ENCODE measurements at regions not wholly inside any gene's neighbourhood (a gene's known extent, or its start where the extent isn't known, plus 50 kb on each side); places are given as distances from the start of the nearest gene placed in this dataset.
A peak's percentile ranks its signal among the peaks of the same experiment; 100 is the strongest.
"Not testable (repeated sequence)": the region's sequence is repeated elsewhere in the genome, so short reads cannot be mapped to it uniquely, and the experiment has no call there.

DNA sequence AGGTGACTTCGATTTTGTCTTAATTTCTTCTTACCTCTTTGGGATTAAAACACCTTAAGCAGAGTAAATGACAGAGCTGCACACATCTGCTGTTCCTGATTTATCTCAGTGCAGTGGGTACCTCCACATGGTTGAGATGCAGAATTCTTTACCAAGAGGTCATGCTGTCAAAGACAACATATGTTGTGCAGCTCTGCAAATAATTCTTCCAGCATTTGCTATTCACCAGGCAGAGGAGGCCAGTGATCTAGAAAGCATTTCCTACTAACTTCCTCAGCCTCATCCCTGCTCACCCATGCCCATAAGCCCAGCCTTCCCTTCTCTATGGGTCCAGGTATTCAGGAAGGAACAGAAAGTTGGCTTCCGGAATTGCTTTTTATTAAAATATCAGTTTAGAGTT lies 109.3 kb downstream of the THBS2 start:
- no peak for DNase-seq (ENCODE audit: low spot score)

DNA sequence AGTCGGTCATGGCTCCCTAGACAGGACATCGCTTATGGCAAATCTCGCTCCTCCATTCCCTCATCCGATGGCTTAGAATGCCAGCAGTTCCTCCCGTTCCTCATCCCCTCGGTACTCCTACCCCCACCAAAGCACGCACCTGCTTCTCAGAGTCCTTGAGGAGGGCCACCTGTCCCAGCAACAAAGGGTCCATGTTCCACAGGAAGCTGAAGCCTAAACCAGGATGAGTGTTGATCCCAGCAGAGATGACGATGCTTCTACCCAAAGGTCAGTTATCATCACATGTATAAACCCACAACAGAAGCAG lies 111.2 kb downstream of the THBS2 start:
- DNase-seq (ENCODE audit: low spot score): no peak

DNA sequence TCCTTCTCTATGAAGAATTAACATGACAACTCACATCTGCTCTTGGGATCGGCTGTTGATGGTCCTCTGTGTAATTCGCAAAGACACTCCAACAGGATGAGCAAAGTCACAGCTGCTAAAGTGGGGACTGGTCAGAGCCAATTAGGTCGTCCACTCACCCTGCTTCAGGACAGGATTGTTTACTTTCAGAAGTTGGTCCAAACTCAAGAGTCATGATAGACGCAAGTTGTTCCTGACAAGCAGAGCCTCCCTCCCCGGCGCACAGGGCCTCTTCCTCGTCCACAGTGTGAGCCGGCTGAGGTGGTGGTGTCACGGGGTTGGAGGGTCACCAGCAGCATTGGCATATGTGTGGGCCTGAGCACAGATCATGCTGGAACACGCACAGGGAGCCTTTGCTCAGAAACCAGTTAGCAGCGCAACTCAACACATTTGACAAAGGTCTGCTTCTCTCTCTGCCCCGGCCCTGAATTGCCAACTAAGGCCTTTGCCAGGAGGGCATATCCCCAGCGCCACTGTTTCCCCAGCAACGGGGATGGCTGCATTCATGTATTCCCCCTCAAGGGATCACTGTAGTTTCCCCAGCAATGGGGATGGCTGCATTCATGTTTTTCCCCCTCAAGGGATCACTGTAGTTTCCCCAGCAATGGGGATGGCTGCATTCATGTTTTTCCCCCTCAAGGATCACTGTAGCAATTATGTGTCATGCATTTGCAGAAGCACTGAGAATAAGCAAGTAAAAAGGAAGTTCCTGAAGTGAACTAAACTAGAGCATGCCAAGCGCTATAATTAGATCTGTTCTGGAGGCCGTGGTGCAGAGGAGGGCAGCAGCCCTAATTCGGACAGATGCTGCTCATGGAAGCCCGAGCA lies 111.7 kb downstream of the THBS2 start:
- peak; percentile 21 for DNase-seq (ENCODE audit: low spot score)

DNA sequence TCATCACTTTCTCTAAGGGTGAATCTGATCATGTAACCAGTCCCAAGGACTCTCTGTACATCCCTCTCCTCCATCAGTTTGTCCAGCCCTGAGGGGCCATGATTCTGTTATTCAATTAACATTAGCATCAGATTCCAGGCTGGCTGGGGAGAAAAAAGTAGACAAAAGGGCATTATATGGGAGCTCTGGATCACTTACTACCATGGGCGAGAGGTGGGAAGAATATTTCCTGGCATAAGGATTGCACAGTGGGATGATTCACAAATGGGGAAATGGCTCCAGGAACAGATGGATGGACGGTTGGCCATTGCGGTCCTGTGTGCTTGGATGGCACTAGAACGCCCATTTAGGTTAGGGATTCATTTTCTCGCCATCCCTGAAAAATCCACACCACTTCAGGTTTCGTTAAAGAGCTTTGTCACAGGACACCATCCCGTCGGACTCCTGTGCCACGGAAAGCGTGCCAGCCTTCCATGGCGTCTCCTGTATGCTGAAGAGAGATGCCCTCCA lies 112.6 kb downstream of the THBS2 start:
- DNase-seq (ENCODE audit: low spot score): no peak

DNA sequence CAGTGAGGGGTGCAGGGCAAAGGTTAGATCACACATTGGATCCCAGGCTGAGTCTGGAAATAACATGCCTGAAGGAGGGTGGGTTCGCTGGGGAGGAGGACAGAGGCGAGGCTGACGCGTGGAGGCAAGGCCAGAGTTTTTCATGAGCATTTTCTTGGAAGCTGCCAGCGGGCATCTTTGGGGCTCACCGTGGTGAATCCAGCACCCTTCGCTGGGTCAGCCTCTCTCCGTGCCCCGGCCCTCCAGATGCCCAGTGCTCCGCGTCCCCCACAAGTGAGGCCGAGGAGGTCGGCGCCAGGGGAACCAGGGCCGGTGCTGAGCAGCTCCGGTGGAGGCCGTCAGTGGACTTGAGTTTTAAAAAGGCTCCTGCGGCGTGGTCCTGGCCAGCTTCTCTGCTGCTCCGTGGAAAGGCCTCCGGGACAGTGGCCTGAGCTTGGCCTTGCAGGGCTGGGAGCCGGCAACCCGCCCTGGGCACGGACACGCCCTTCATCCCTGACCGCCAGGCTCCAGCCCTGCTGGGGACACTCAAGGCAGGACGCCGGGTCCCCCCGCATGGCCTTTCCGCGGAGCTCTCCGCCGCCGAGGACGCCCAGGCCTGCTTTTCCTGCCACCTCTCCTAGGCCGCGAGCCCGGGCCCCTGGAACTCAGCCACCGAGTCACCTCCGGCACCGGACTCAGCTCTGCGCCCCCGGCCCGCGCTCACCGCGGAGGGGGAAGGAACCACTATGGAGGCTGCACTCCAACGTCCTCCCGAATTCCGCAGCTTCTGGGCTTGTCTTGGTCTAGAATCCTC lies 114.3 kb downstream of the THBS2 start:
- DNase-seq (ENCODE audit: low spot score): no peak

DNA sequence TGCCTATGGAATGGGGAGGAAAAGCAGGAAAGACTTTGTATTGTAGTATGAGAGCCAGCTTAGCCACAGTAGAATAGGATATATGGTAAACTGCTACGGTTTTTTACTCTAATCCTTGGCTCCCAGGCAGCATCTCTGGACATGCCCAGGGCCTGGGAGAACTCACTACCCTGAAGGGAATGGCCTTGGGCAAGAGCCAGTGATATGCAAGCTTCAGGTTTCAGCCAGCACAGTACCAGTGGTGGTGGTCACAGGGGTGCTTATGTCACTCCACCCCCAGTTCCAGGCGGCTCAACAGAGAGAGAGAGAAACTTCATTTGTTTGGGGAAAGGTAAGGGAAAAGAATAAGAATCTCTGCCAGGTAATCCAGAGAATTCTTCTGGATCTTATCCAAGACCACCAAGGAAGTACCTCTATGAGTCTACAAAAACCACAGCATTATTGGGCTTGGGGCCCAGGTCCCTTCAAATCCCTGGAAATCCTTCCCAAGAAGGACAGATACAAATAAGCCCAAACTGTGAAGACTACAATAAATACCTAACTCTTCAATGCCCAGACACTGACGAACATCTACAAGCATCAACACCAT lies 121.2 kb downstream of the THBS2 start:
- DNase-seq (ENCODE audit: low spot score): no peak

DNA sequence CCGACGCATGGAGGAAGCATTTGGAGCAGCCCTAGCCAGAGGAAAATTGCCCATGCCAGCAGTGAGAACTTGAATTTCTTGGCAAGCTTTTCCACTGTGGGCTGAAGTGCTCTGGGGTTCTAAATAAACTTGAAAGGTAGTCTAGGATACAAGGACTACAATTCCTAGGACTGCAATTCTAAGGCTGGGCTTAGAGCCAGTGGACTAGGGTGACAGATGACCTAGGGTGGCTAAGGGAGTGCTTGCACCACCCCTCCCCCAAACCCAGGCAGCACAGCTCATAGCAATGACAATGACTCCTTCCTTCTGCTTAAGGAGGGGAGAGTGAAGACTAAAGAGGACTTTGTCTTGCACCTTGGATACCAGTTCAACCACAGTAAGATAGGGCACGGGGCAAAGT lies 122.3 kb downstream of the THBS2 start:
- DNase-seq (ENCODE audit: low spot score): peak; percentile 34

DNA sequence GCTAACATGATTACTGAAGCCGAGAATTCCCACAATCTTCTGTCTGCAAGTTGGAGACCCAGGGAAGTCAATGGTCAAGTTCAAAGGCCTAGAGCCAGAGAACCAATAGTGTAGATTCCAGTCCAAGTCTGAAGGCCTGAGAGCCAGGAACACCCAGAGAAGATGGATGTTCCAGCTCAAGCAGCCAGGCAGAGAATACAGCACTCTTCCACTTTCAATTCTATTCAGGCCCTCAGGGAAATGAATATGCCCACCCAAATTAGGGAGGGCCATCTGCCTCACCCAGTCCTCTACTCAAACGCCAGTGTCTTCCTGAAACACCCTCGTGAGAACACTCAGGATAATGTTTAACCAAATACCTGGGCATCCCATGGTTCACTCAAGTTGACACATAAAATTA lies 123.5 kb downstream of the THBS2 start:
- no peak for DNase-seq (ENCODE audit: low spot score)

DNA sequence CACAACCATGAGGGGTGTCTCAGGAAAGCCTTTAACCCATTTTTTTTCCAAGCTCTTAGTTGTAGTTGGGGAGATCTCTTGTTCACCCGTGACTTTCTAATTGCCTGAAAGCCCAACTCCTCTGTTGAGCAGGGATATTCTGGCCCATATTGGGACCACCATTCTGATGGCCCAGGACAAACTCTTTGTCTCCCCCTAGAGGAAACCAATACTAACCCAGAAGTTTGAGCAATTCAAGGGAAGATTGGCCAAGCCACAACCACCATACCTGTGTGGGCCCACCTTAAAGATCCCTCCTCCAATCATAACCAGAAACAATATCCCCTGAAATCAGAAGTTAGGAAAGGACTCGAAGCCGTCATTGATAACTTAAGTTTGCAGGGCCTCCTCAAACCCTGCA lies 132.6 kb downstream of the THBS2 start:
- DNase-seq (ENCODE audit: low spot score): no peak

DNA sequence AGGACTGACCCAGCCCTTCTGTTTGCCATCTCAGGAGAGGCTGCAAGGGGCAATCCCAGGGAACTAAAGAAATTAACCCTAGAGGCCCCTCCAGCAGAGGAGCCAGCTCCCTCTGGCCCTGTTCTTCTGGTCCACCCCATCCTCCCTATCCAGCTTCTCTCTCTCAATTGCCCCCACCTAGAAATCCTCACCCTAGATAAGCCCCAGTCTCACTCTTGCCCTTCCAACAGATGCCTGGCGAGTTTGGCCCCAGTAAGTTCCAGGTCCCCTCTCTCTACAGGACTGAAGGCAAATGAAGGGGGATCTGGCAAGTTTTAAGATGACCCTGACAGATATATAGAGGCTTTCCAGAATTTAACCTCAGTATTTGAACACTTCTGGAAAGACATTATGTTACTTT lies 134.0 kb downstream of the THBS2 start:
- DNase-seq (ENCODE audit: low spot score): no peak

DNA sequence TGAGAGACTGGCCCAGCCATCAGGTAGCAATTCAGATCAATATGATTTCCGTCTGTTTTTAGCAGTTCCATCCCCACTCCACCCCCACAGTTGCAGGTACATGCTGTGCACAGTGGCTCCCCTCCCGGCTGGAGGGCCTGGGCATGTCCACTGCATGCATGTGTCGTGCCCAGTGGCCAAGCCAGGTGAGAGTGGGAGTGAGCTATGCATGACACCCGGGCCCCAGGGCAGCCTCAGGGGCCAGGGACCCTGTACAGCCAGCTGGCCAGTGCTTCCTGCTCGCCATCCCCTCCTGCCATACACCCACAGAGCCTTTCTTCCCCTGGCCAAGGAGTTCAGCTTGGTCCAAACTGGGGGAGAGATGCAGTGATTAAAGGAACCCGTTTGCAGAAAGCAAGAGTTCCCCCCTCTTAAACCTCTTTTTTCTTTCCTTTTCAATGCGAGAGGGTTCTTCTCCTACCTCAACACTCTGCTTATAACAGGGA lies 135.3 kb downstream of the THBS2 start:
- no peak for DNase-seq (ENCODE audit: low spot score)

DNA sequence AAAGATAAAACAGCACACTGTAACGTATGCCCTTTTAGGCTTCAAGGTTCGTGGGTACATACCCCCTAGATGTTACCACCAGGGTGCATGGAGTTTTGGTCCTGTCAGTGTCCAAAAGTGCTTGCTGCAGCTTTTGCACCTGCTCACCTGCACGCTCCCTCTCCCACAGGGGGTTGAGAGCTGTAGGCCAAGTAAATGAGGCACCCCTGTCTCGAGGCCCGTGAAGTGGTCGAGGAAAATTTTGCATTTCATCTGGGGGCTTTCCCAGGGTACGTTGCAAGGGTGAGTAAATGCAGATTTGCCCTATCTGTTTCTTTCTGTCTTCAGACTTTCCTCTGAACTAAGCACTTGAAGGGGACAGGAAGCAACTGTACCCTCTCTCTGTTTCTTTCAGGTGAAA lies 136.0 kb downstream of the THBS2 start:
- no peak for DNase-seq (ENCODE audit: low spot score)

DNA sequence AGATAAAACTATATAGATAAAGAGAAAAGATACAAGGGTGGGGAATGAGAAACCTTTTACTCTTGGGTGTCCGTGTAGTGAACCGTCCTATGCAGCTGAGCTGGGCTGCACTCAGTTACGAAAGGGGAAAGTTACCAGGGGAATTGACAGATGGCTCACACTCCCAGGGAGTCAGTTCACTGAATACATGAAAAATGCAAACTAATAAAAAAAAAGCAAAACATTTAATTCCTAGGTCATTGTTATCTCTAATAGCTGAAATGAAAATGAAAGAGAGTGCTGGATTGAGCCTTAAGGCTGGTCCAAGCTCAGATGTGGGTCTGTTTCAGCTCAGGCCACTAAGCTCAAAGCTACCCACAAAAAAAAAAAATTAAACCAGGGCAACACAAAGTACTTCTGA lies 138.0 kb downstream of the THBS2 start:
- no peak for DNase-seq (ENCODE audit: low spot score)

DNA sequence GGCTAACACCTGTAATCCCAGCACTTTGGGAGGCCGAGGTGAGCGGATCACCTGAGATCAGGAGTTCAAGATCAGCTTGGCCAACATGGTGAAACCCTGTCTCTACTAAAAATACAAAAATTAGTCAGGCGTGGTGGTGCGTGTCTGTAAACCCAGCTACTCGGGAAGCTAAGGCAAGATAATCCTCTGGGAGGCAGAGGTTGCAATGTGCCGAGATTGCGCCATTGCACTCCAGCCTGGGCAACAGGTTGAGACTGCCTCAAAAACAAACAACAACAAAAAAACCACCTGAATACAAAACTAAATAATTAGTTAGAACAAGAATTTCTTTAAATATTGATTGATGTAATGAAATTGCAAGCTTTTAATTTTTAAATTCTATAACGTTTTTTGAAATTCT lies 139.0 kb downstream of the THBS2 start:
- DNase-seq (ENCODE audit: low spot score): not testable (repeated sequence)

DNA sequence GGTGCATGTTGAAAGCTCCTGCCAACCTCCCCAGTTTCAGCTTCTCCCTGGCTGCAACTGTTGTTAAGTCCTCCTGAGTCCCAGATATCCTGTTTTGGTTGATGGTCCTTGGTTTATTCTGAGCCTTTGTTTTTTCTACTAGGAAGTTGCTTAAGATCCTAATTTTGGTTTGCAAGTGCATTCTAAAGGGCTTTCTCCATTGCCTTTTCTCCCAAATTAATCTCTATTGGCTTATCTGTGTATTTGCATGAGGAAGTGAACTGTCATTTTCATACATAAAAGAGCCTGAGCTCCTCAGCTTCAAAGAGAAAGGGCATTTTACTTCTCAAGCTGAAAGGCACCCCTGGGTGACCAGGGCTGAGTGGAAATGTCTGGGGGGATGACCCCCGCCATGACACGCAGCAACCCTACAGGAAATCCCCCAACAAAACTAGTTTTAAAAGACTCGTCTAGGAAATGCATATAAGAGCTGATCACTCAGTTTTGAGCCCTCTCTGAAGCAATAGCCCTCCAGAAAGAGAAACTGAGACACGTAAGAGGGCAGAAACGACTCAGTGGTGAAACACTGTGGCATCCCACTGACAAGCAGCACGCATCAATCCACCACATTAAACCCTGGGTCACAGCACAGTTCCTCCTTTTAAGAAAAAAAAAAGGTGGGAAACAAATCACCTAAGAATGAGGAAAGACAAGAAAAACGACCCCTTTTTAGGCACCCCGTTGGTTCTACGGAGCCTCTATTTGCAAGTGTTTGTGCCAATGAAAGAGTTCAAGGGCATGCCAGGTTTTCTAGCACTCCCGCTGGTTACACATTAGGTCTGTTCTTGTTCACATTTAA lies 140.9 kb downstream of the THBS2 start:
- no peak for DNase-seq (ENCODE audit: low spot score)

DNA sequence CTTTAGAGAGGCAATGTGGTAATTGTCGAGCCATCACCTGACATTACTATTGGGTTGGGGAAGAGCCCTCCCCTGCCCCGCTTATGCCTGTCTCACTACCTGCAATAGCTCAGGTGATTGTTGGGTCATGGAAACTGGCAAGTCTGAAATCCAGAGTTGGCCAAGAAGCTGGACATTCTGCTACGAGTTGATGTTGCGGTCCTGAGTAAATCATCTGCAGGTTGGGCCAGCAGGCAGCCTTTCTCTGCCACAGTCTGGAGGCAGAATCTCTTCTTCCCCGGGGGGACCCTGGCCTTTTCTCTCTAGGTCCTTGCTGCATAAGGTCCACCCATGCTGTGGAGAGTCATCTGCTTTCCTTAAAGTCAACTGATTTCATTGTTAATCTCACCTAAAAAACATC lies 142.4 kb downstream of the THBS2 start:
- no peak for DNase-seq (ENCODE audit: low spot score)

DNA sequence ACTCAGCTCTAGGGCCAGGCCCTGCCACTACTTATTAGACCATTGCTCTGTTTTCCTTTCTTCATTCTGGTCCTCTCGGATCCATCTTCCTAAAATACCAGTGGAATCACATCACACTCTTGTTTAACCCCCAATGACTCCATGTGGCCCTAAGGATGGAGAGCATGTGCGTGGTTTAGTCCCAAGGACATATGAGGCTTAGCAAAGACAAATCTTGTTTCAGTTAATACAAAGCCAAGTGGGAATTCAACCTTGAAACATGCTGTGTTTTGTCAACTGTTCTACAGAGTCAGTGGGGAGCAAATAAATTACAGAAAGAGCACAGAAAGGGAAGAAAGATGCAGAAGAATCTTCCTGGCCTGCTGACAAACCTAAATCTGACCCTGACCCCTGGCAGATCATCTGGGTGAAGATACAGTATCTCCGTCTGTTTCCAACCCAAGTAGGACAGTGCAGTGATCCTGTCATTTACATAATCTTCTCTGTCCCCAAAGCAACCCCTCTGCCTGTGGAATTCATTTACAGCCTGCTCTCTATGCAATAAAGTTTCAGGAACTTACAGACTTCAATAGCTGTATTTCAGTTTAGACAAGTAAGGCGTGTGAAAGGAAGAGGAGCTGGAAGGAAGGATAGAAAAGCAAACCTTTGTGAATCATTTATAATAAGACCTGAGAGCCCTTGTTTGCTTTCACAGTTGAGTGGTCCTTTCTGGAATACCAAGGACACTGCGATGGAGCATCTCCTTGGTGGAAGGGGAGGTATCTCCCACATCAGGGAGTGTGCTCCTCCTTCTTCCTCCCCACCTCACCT lies 144.0 kb downstream of the THBS2 start:
- DNase-seq (ENCODE audit: low spot score): no peak

DNA sequence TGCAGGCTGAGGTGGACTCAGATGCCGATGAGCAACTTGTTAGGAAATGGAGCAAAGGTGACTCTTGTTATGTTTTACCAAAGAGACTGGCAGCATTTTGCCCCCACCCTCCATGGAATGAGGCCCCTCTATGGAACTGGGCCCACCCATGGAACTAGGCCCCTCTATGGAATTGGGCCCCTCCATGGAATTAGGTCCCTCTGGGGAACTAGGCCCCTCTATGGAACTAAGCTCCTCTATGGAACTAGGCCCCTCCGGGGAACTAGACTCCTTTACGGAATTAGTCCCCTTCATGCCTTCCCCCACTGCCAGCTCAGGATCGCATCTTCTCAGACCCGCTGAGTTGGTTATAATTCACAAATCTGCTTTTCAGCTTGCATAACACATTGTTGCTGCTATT lies 144.9 kb downstream of the THBS2 start:
- DNase-seq (ENCODE audit: low spot score): no peak

DNA sequence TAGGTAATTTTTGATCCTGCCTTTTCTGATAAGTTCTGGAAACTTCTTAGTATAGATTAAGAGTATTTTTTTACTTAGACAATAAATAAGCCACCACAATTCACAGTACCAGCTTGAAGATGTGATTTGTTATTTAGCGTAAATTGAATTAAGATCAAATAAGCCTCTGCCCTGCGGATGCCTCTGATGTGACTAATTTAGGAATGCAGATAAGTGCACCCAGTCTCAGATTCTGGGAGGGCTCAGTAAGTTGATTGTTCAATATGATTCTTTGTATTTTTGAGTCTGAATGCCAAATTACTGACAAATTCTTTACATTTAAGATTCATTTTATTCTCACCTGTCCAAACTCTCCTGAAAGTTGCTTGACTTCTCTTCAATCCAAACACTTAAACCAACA lies 147.5 kb downstream of the THBS2 start:
- no peak for DNase-seq (ENCODE audit: low spot score)

DNA sequence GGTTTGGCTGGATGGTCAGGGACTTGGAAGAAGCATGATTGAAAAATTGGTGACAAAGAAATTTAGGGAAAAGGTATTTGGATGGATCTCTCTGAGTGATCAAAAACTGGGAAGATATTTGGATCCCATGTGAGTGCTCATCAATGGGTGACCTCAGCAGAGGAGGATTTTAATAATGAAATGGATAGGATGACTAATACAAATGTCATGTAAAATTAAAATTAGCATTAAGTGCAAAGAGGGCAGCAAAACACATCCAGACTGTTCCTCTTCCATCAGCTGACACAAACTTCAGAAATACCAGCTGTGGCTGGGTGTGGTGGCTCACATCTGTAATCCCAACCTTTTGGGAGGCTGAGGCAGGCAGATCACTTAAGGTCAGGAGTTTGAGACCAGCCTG lies 151.7 kb downstream of the THBS2 start:
- DNase-seq (ENCODE audit: low spot score): no peak

Data from putamen (tissue), 1 donor.